Neural progenitor cell (in vitro differentiated cells): ENCODE measurements at regions not wholly inside any gene's neighbourhood (a gene's known extent, or its start where the extent isn't known, plus 50 kb on each side); places are given as distances from the start of the nearest gene placed in this dataset.

ENCODE experiments used
- EZH2 ChIP-seq: fragments of 200-600 bp; sonication (generic); IDR thresholded peaks from 2 replicates; pipeline ENCODE4 v1.6.1; 2017; ENCODE audit warnings: antibody characterized with exemption, mild to moderate bottlenecking, moderate library complexity
- EZH2phosphoT487 ChIP-seq: fragments of 200-600 bp; sonication (generic); IDR thresholded peaks from 2 replicates; pipeline ENCODE4 v1.6.1; 2017; ENCODE audit warnings: antibody characterized with exemption
- TF ChIP-seq, protein P1 (sequence below): fragments of 200-600 bp; sonication (generic); IDR thresholded peaks from 2 replicates; pipeline ENCODE4 v1.5.1; 2017; ENCODE audit warnings: antibody characterized with exemption, mild to moderate bottlenecking

DNA sequence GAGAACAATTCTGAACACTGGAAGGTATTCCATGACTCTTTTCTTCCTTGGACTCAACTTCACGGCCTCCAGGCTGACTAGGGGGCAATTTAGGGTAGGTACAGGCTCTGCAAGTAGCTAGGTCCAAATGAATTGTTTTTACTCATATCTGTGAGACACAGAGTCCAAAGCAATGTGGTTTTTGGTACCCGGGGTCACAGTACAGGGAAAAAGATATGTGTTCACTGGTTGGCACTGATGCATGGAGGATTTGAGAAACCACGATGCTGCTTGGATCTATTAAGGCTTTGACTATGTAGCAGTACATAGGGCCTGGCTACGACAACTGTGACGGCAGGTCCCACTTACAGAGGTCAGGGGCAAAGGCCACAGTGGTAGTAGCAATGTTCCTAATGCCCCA, 200.6 kb downstream of the DUSP10 start:
- TF ChIP-seq EZH2phosphoT487 (no peak), EZH2 (no peak)
- TF ChIP-seq, protein P1, sequence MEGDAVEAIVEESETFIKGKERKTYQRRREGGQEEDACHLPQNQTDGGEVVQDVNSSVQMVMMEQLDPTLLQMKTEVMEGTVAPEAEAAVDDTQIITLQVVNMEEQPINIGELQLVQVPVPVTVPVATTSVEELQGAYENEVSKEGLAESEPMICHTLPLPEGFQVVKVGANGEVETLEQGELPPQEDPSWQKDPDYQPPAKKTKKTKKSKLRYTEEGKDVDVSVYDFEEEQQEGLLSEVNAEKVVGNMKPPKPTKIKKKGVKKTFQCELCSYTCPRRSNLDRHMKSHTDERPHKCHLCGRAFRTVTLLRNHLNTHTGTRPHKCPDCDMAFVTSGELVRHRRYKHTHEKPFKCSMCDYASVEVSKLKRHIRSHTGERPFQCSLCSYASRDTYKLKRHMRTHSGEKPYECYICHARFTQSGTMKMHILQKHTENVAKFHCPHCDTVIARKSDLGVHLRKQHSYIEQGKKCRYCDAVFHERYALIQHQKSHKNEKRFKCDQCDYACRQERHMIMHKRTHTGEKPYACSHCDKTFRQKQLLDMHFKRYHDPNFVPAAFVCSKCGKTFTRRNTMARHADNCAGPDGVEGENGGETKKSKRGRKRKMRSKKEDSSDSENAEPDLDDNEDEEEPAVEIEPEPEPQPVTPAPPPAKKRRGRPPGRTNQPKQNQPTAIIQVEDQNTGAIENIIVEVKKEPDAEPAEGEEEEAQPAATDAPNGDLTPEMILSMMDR = no peak
